IMR-90 (cell line): ENCODE measurements at regions not wholly inside any gene's neighbourhood (a gene's known extent, or its start where the extent isn't known, plus 50 kb on each side); places are given as distances from the start of the nearest gene placed in this dataset.
"Not testable (repeated sequence)": the region's sequence is repeated elsewhere in the genome, so short reads cannot be mapped to it uniquely, and the experiment has no call there.

Experiments
- ATAC-seq: fragments of 200-7000 bp; cut with Tn5 transposase; 2 replicates; pipeline ENCODE4 v1.9.1; 2020; ENCODE audit warnings: low read depth, mild to moderate bottlenecking, moderate library complexity
- BruUV-seq: library from RNA; stranded (reverse); fragments of 400-500 nt; replicated peaks from 2 replicates; lab custom pipeline; 2021; lab: Mats Ljungman, UMichigan
- CTCF ChIA-PET: fragments of 300-600 bp; formaldehyde crosslinking; extraction: SDS; loops from one replicate; lab custom pipeline; 2021; ENCODE audit warnings: antibody characterized with exemption; lab: Yijun Ruan, JAX
- POLR2A ChIA-PET: fragments of 300-600 bp; sonication (Branson Sonifier 250); formaldehyde crosslinking; loops from one replicate; lab custom pipeline; 2022; ENCODE audit warnings: antibody characterized with exemption; ENCODE audit not compliant: unreplicated experiment; lab: Charles Lee
- DNase-seq: peaks from one replicate; pipeline ENCODE4 v3.0.0; 2013
- H2AFZ ChIP-seq: replicated peaks from 2 replicates; pipeline ENCODE3; 2013; ENCODE audit warnings: low read length, mild to moderate bottlenecking; ENCODE audit not compliant: poor library complexity
- H2AK5ac ChIP-seq: 2 replicates; pipeline ENCODE4 v1.6.1; 2013; ENCODE audit warnings: low read depth, low read length, inconsistent platforms
- H2AK9ac ChIP-seq: replicated peaks from 2 replicates; pipeline ENCODE3; 2013; ENCODE audit warnings: mild to moderate bottlenecking, low read depth, low read length, moderate library complexity; ENCODE audit not compliant: poor library complexity
- H2BK120ac ChIP-seq: 2 replicates; pipeline ENCODE4 v1.6.1; 2013; ENCODE audit warnings: low read depth, low read length, inconsistent platforms
- H2BK15ac ChIP-seq: 3 replicates; pipeline ENCODE4 v1.6.1; 2013; ENCODE audit warnings: low read depth, low read length, inconsistent platforms
- H2BK20ac ChIP-seq: 2 replicates; pipeline ENCODE4 v1.6.1; 2013; ENCODE audit warnings: low read depth, mild to moderate bottlenecking, inconsistent platforms, low read length, moderate library complexity
- H2BK5ac ChIP-seq: 2 replicates; pipeline ENCODE4 v1.6.1; 2013; ENCODE audit warnings: mild to moderate bottlenecking, low read depth, low read length, inconsistent platforms; ENCODE audit not compliant: poor library complexity, severe bottlenecking
- H3K14ac ChIP-seq: replicated peaks from 2 replicates; pipeline ENCODE4 v1.6.1; 2013; ENCODE audit warnings: low read depth, low read length, inconsistent platforms
- H3K18ac ChIP-seq: 2 replicates; pipeline ENCODE4 v1.6.1; 2013; ENCODE audit warnings: low read depth, low read length, control low read depth
- H3K23ac ChIP-seq: 2 replicates; pipeline ENCODE4 v1.6.1; 2013; ENCODE audit warnings: low read depth, low read length, inconsistent platforms
- H3K27ac ChIP-seq: 2 replicates; pipeline ENCODE4 v1.5.1; 2013; ENCODE audit warnings: mild to moderate bottlenecking, control low read depth, low read length; ENCODE audit not compliant: insufficient read depth
- H3K27me3 ChIP-seq: 2 replicates; pipeline ENCODE4 v1.6.1; 2013; ENCODE audit warnings: low read length; ENCODE audit not compliant: control insufficient read depth, insufficient read depth
- H3K36me3 ChIP-seq: 2 replicates; pipeline ENCODE4 v1.6.1; 2013; ENCODE audit warnings: low read length, mixed read lengths; ENCODE audit not compliant: control insufficient read depth, insufficient read depth
- H3K4ac ChIP-seq: 2 replicates; pipeline ENCODE4 v1.6.1; 2013; ENCODE audit warnings: low read depth, low read length, inconsistent platforms
- H3K4me1 ChIP-seq: 2 replicates; pipeline ENCODE4 v1.6.1; 2013; ENCODE audit warnings: low read length, mixed read lengths; ENCODE audit not compliant: control insufficient read depth, insufficient read depth
- H3K4me2 ChIP-seq: 2 replicates; pipeline ENCODE4 v1.6.1; 2013; ENCODE audit warnings: low read depth, mild to moderate bottlenecking, control low read depth, low read length, moderate library complexity
- H3K4me3 ChIP-seq: 2 replicates; pipeline ENCODE4 v1.5.1; 2013; ENCODE audit warnings: low read depth, mild to moderate bottlenecking, control low read depth, low read length, moderate library complexity; ENCODE audit not compliant: insufficient read depth
- H3K56ac ChIP-seq: 2 replicates; pipeline ENCODE4 v1.6.1; 2013; ENCODE audit warnings: low read length, inconsistent platforms; ENCODE audit not compliant: insufficient read depth; ENCODE audit errors: extremely low read depth
- H3K79me1 ChIP-seq, 2 experiments: 2 replicates each; pipeline ENCODE4 v1.6.1; 2013; ENCODE audit warnings: low read length in 2 of 2, inconsistent platforms in 1 of 2, low read depth in 1 of 2
- H3K9ac ChIP-seq: 2 replicates; pipeline ENCODE4 v1.6.1; 2013; ENCODE audit warnings: low read depth, low read length, control low read depth
- H3K9me1 ChIP-seq: 2 replicates; pipeline ENCODE4 v1.6.1; 2013; ENCODE audit warnings: low read length, inconsistent platforms; ENCODE audit not compliant: insufficient read depth
- H3K9me3 ChIP-seq: 2 replicates; pipeline ENCODE4 v1.6.1; 2013; ENCODE audit warnings: low read length; ENCODE audit not compliant: control insufficient read depth, insufficient read depth
- H4K20me1 ChIP-seq: 2 replicates; pipeline ENCODE4 v1.6.1; 2013; ENCODE audit warnings: low read length, inconsistent platforms; ENCODE audit not compliant: insufficient read depth
- H4K5ac ChIP-seq: 2 replicates; pipeline ENCODE4 v1.6.1; 2013; ENCODE audit warnings: mild to moderate bottlenecking, low read depth, low read length, control low read depth
- H4K8ac ChIP-seq, 2 experiments: 2 replicates each; pipeline ENCODE4 v1.6.1; 2013; ENCODE audit warnings: low read depth in 2 of 2, low read length in 2 of 2, control low read depth in 1 of 2, inconsistent platforms in 1 of 2
- H4K91ac ChIP-seq: 2 replicates; pipeline ENCODE4 v1.6.1; 2013; ENCODE audit warnings: low read depth, low read length, inconsistent platforms; ENCODE audit not compliant: insufficient read depth
- dilution Hi-C: fragments of 300-500 bp; cut with HindIII; formaldehyde crosslinking; loops from one replicate; pipeline ENCODE4 v1.14.3; 2018; ENCODE audit warnings: low sequenced_read_pairs; ENCODE audit not compliant: unreplicated experiment
- in situ Hi-C: fragments of 300-500 bp; cut with MboI; formaldehyde crosslinking; loops from 3 replicates; pipeline ENCODE4 v1.14.3; 2019; ENCODE audit warnings: low sequenced_read_pairs, inconsistent platforms, mixed read lengths
- intact Hi-C: fragments of 100-400 bp; cut with micrococcal nuclease; formaldehyde crosslinking; loops from 2 replicates; pipeline ENCODE4 v1.10.0; 2022

DNA sequence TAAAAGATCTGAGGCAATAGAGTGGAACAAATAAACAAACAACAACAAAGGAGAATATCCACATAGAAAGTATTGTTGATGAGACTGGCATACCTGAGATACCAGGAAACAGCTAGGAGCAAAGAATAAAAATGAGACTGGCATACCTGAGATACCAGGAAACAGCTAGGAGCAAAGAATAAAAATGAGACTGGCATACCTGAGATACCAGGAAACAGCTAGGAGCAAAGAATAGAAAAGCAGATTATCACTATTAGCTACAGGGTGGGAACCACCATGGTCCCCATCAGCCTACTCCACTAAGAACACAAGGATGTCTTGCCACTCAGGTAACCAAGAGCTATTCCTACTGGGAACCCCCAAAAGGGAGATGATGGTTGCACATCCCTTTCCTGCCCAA lies 230.2 kb upstream of the MMS22L start:
- H3K27me3 ChIP-seq, H3K9me3 ChIP-seq, CTCF ChIA-PET, H3K18ac ChIP-seq, H3K36me3 ChIP-seq, H3K14ac ChIP-seq, BruUV-seq, H2BK15ac ChIP-seq, H2AK9ac ChIP-seq, H4K8ac ChIP-seq, H3K23ac ChIP-seq, POLR2A ChIA-PET, H3K4me3 ChIP-seq, H3K4ac ChIP-seq, H4K5ac ChIP-seq, H4K91ac ChIP-seq, DNase-seq, H3K9ac ChIP-seq, dilution Hi-C loops, H3K27ac ChIP-seq, H2BK120ac ChIP-seq, H3K4me1 ChIP-seq, H3K9me1 ChIP-seq, H2AFZ ChIP-seq, H2BK5ac ChIP-seq, intact Hi-C loops, H3K79me1 ChIP-seq, in situ Hi-C loops, H3K56ac ChIP-seq, H2BK20ac ChIP-seq, H2AK5ac ChIP-seq, H4K20me1 ChIP-seq, ATAC-seq, H3K4me2 ChIP-seq: not testable (repeated sequence)
